Muscle of leg (tissue), 3 donors: ENCODE measurements at regions not wholly inside any gene's neighbourhood (a gene's known extent, or its start where the extent isn't known, plus 50 kb on each side); places are given as distances from the start of the nearest gene placed in this dataset.
"Not testable (repeated sequence)": the region's sequence is repeated elsewhere in the genome, so short reads cannot be mapped to it uniquely, and the experiment has no call there.

ENCODE experiments used
- DNase-seq: peaks from one replicate; pipeline ENCODE4 v3.0.0; 2013
- H3K27ac ChIP-seq: one replicate; pipeline ENCODE4 v1.5.1; 2013; ENCODE audit warnings: mild to moderate bottlenecking, low read length, control low read depth
- H3K27me3 ChIP-seq: one replicate; pipeline ENCODE4 v1.6.1; 2013; ENCODE audit warnings: low read length; ENCODE audit not compliant: control insufficient read depth, insufficient read depth
- H3K36me3 ChIP-seq: one replicate; pipeline ENCODE4 v1.6.1; 2013; ENCODE audit warnings: low read length; ENCODE audit not compliant: control insufficient read depth, insufficient read depth
- H3K4me1 ChIP-seq: one replicate; pipeline ENCODE4 v1.6.1; 2013; ENCODE audit warnings: low read length; ENCODE audit not compliant: control insufficient read depth, insufficient read depth
- H3K4me3 ChIP-seq: one replicate; pipeline ENCODE4 v1.5.1; 2013; ENCODE audit warnings: low read length, control low read depth
- H3K9me3 ChIP-seq: replicated peaks from 2 replicates; pipeline ENCODE4 v1.6.1; 2013; ENCODE audit warnings: low read depth, low read length; ENCODE audit not compliant: control insufficient read depth
- WGBS: methylation state at CpG from one replicate; pipeline ENCODE4 v1.1.5; 2013; ENCODE audit warnings: missing lambda C conversion rate; ENCODE audit not compliant: insufficient coverage; 5-methylcytosine and 5-hydroxymethylcytosine counted together

GRCh38 chr15:39253552-39253951, 327.3 kb upstream of the THBS1 start:
- no peak overlapping the region for H3K4me3 ChIP-seq
- H3K9me3 ChIP-seq: no peaks in the 10 kb centered on the region
- H3K27ac ChIP-seq: no peak overlapping the region
- H3K27me3 ChIP-seq: no peaks in the 10 kb centered on the region
- DNase-seq: no peak
- no peaks in the 10 kb centered on the region for H3K36me3 ChIP-seq
- H3K4me1 ChIP-seq: peaks cover 3% of the 10 kb centered on the region
- WGBS: no CpG with 5 or more reads among the region's 1 CpG

- WGBS: no CpG with 5 or more reads among the region's 4 CpGs
- no peak for DNase-seq
- no peaks in the 10 kb centered on the region for H3K9me3 ChIP-seq
- no peak overlapping the region for H3K4me3 ChIP-seq
- peaks cover 3% of the 10 kb centered on the region for H3K4me1 ChIP-seq
- H3K27ac ChIP-seq: no peak overlapping the region
- no peaks in the 10 kb centered on the region for H3K27me3 ChIP-seq
- no peaks in the 10 kb centered on the region for H3K36me3 ChIP-seq
Measured at GRCh38 chr15:39254181-39254580, 326.7 kb upstream of the THBS1 start.

GRCh38 chr15:39255760-39256159, 325.1 kb upstream of the THBS1 start:
- Histone ChIP-seq H3K9me3 (no peaks in the 10 kb centered on the region), H3K27me3 (no peaks in the 10 kb centered on the region), H3K27ac (no peak overlapping the region), H3K4me1 (peaks cover 3% of the 10 kb centered on the region), H3K4me3 (no peak overlapping the region), H3K36me3 (no peaks in the 10 kb centered on the region)
- WGBS: 84% methylated on average over 5 of the region's 7 CpGs
- DNase-seq: peak; percentile 71

- H3K27me3 ChIP-seq: no peaks in the 10 kb centered on the region
- H3K4me3 ChIP-seq: no peak overlapping the region
- WGBS: no CpG with 5 or more reads among the region's 1 CpG
- no peaks in the 10 kb centered on the region for H3K9me3 ChIP-seq
- no peaks in the 10 kb centered on the region for H3K4me1 ChIP-seq
- no peak overlapping the region for H3K27ac ChIP-seq
- no peaks in the 10 kb centered on the region for H3K36me3 ChIP-seq
- no peak for DNase-seq
Measured at GRCh38 chr15:39260391-39260790, 320.5 kb upstream of the THBS1 start.

GRCh38 chr15:39260791-39261190, 320.1 kb upstream of the THBS1 start:
- DNase-seq: no peak
- H3K27ac ChIP-seq: no peak overlapping the region
- H3K27me3 ChIP-seq: no peaks in the 10 kb centered on the region
- H3K36me3 ChIP-seq: no peaks in the 10 kb centered on the region
- H3K4me1 ChIP-seq: no peaks in the 10 kb centered on the region
- H3K4me3 ChIP-seq: no peak overlapping the region
- H3K9me3 ChIP-seq: no peaks in the 10 kb centered on the region

GRCh38 chr15:39261397-39262183, 319.3 kb upstream of the THBS1 start:
- H3K36me3 ChIP-seq, H3K27ac ChIP-seq, H3K9me3 ChIP-seq, H3K27me3 ChIP-seq, DNase-seq, H3K4me3 ChIP-seq, H3K4me1 ChIP-seq: not testable (repeated sequence)
- WGBS: no CpG with 5 or more reads among the region's 4 CpGs

DNA sequence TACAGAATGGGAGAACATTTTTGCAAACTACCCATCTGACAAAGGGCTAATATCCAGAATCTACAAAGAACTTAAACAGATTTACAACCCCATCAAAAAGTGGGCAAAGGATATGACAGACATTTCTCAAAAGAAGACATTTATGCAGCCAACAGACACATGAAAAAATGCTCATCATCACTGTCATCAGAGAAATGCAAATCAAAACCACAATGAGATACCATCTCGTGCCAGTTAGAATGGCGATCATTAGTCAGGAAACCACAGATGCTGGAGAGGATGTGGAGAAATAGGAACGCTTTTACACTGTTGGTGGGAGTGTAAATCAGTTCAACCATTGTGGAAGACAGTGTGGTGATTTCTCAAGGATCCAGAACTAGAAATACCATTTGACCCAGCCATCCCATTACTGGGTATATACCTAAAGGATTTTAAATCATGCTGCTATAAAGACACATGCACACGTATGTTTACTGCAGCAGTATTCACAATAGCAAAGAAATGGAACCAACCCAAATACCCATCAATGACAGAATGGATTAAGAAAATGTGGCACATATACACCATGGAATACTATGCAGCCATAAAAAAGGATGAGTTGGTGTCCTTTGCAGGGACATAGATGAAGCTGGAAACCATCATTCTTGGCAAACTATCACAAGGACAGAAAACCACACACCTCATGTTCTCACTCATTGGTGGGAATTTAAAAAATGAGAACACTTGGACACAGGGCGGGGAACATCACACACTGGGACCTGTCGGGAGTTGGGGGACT, 317.7 kb upstream of the THBS1 start:
- not testable (repeated sequence) for H3K4me3 ChIP-seq, H3K9me3 ChIP-seq, H3K27me3 ChIP-seq, DNase-seq, H3K4me1 ChIP-seq, H3K36me3 ChIP-seq, H3K27ac ChIP-seq
- no CpG with 5 or more reads among the region's 6 CpGs for WGBS

- no peaks in the 10 kb centered on the region for H3K36me3 ChIP-seq
- H3K4me3 ChIP-seq: no peak overlapping the region
- H3K9me3 ChIP-seq: no peaks in the 10 kb centered on the region
- peaks cover 2% of the 10 kb centered on the region for H3K4me1 ChIP-seq
- no peak overlapping the region for H3K27ac ChIP-seq
- DNase-seq: no peak
- 100% methylated on average over 1 of the region's 4 CpGs for WGBS
- H3K27me3 ChIP-seq: no peaks in the 10 kb centered on the region
Measured at GRCh38 chr15:39265261-39265660, 315.6 kb upstream of the THBS1 start.

GRCh38 chr15:39266890-39267289, 314.0 kb upstream of the THBS1 start:
- DNase-seq: no peak
- no CpG with 5 or more reads among the region's 1 CpG for WGBS
- no peaks in the 10 kb centered on the region for H3K9me3 ChIP-seq
- no peak overlapping the region for H3K27ac ChIP-seq
- H3K27me3 ChIP-seq: no peaks in the 10 kb centered on the region
- H3K4me1 ChIP-seq: peaks cover 2% of the 10 kb centered on the region
- H3K4me3 ChIP-seq: no peak overlapping the region
- no peaks in the 10 kb centered on the region for H3K36me3 ChIP-seq

DNA sequence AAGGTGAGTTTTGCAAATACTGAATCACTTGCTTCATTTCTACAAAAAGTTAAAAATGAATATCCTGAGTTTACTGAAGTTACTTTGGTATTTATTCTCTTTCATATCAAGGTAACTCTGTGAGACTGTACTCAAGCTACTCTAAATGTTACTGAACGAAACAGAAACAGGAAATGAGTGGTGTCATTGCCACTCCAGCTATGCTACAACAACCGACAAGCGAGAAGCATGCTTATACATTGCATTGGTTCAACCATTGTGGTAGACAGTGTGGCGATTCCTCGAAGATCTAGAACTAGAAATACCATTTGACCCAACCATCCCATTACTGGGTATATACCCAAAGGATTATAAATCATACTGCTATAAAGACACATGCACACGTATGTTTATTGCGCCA, 313.2 kb upstream of the THBS1 start:
- Histone ChIP-seq H3K27me3 (no peaks in the 10 kb centered on the region), H3K9me3 (no peaks in the 10 kb centered on the region), H3K4me1 (peaks cover 2% of the 10 kb centered on the region), H3K36me3 (no peaks in the 10 kb centered on the region), H3K4me3 (no peak overlapping the region), H3K27ac (no peak overlapping the region)
- no CpG with 5 or more reads among the region's 7 CpGs for WGBS
- no peak for DNase-seq
